ENCODE measurements at regions not wholly inside any gene's neighbourhood (a gene's known extent, or its start where the extent isn't known, plus 50 kb on each side); places are given as distances from the start of the nearest gene placed in this dataset.

- Histone ChIP-seq H3K4me3 (ENCODE audit: control extremely low read depth in 1 of 5, extremely low read depth in 1 of 5, insufficient read depth in 1 of 5, low read depth in 2 of 5, low read length in 4 of 5) (no peak overlapping the region), H3K4me1 (ENCODE audit: control insufficient read depth in 2 of 2, insufficient read depth in 2 of 2, low read length in 2 of 2) (no peaks in the 10 kb centered on the region), H2AFZ (ENCODE audit: insufficient read depth, low read depth, low read length, poor library complexity, severe bottlenecking) (no peak overlapping the region), H3K9me3 (ENCODE audit: control extremely low read depth in 1 of 3, control insufficient read depth in 2 of 3, insufficient read depth in 1 of 3, low read length in 2 of 3) (peaks cover 0 to 5% (median 0%) of the 10 kb centered on the region in 3 donors), H3K4me2 (replicated peaks; ENCODE audit: low read depth, low read length, poor library complexity, severe bottlenecking) (no peak overlapping the region), H3K9ac (ENCODE audit: low read length) (no peak overlapping the region), H3K27me3 (replicated peaks in 1 of 4; ENCODE audit: control extremely low read depth in 1 of 4, control insufficient read depth in 3 of 4, insufficient read depth in 4 of 4, low read length in 3 of 4) (no peaks in the 10 kb centered on the region), H3K36me3 (replicated peaks in 1 of 2; ENCODE audit: control extremely low read depth in 1 of 2, control insufficient read depth in 1 of 2, extremely low read depth in 1 of 2, insufficient read depth in 2 of 2, low read length in 1 of 2) (no peaks in the 10 kb centered on the region), H3K79me2 (ENCODE audit: control insufficient read depth, insufficient read depth, low read length) (no peaks in the 10 kb centered on the region), H3K27ac (ENCODE audit: low read length in 2 of 2) (no peak overlapping the region), H4K20me1 (ENCODE audit: control insufficient read depth, insufficient read depth, low read length, poor library complexity, severe bottlenecking) (no peaks in the 10 kb centered on the region)
- H3K9me3 Mint-ChIP-seq (ENCODE audit: insufficient read depth) = no peaks in the 10 kb centered on the region
- WGBS (ENCODE audit: insufficient coverage) = no CpG with 5 or more reads among the region's 2 CpGs
- DNase-seq = no peak
- CTCF ChIA-PET = no interaction called here
- POLR2A ChIA-PET = no interaction called here
- no peak overlapping the region for H3K27ac Mint-ChIP-seq
- H3K4me3 Mint-ChIP-seq = no peak overlapping the region
- TF ChIP-seq CTCF (IDR thresholded peaks at IDR 0.05) (no peak), EZH2 (IDR thresholded peaks at IDR 0.05; ENCODE audit: borderline replicate concordance, insufficient read depth, low read depth, low read length, poor library complexity, severe bottlenecking) (no peak)
- ATAC-seq (ENCODE audit: low read depth) = no peak
- no peaks in the 10 kb centered on the region for H3K27me3 Mint-ChIP-seq
- intact Hi-C loops (cut with micrococcal nuclease) = no loop called here
- no peaks in the 10 kb centered on the region for H3K4me1 Mint-ChIP-seq
Observed at GRCh38 chr17:71679832-71680231, 441.0 kb upstream of the SOX9 start.

GRCh38 chr17:71681427-71682173, 439.2 kb upstream of the SOX9 start:
- TF ChIP-seq CTCF (IDR thresholded peaks at IDR 0.05) = no peak
- TF ChIP-seq EZH2 (IDR thresholded peaks at IDR 0.05; ENCODE audit: borderline replicate concordance, insufficient read depth, low read depth, low read length, poor library complexity, severe bottlenecking) = no peak
- CTCF ChIA-PET = no interaction called here

More at GRCh38 chr17:71681427-71682173, 439.2 kb upstream of the SOX9 start:
- WGBS (ENCODE audit: insufficient coverage) = 67% methylated on average over 2 of the region's 4 CpGs
- H3K36me3 ChIP-seq (replicated peaks in 1 of 2; ENCODE audit: control extremely low read depth in 1 of 2, control insufficient read depth in 1 of 2, extremely low read depth in 1 of 2, insufficient read depth in 2 of 2, low read length in 1 of 2) = no peaks in the 10 kb centered on the region
- ATAC-seq (ENCODE audit: low read depth) = no peak
- no peak overlapping the region for H2AFZ ChIP-seq (ENCODE audit: insufficient read depth, low read depth, low read length, poor library complexity, severe bottlenecking)
- H3K4me3 Mint-ChIP-seq = no peak overlapping the region
- no peaks in the 10 kb centered on the region for H4K20me1 ChIP-seq (ENCODE audit: control insufficient read depth, insufficient read depth, low read length, poor library complexity, severe bottlenecking)
- no peaks in the 10 kb centered on the region for H3K4me1 ChIP-seq (ENCODE audit: control insufficient read depth in 2 of 2, insufficient read depth in 2 of 2, low read length in 2 of 2)
- no peaks in the 10 kb centered on the region for H3K27me3 ChIP-seq (replicated peaks in 1 of 4; ENCODE audit: control extremely low read depth in 1 of 4, control insufficient read depth in 3 of 4, insufficient read depth in 4 of 4, low read length in 3 of 4)
- no peak overlapping the region for H3K4me3 ChIP-seq (ENCODE audit: control extremely low read depth in 1 of 5, extremely low read depth in 1 of 5, insufficient read depth in 1 of 5, low read depth in 2 of 5, low read length in 4 of 5)
- no peaks in the 10 kb centered on the region for H3K9me3 ChIP-seq (ENCODE audit: control extremely low read depth in 1 of 3, control insufficient read depth in 2 of 3, insufficient read depth in 1 of 3, low read length in 2 of 3)
- H3K79me2 ChIP-seq (ENCODE audit: control insufficient read depth, insufficient read depth, low read length) = no peaks in the 10 kb centered on the region
- no peaks in the 10 kb centered on the region for H3K27me3 Mint-ChIP-seq
- no peak for DNase-seq
- no peak overlapping the region for H3K27ac ChIP-seq (ENCODE audit: low read length in 2 of 2)
- no peak overlapping the region for H3K9ac ChIP-seq (ENCODE audit: low read length)
- POLR2A ChIA-PET = no interaction called here
- intact Hi-C loops (cut with micrococcal nuclease) = no loop called here
- no peak overlapping the region for H3K27ac Mint-ChIP-seq
- H3K9me3 Mint-ChIP-seq (ENCODE audit: insufficient read depth) = peaks cover 2% of the 10 kb centered on the region
- H3K4me1 Mint-ChIP-seq = no peaks in the 10 kb centered on the region
- H3K4me2 ChIP-seq (replicated peaks; ENCODE audit: low read depth, low read length, poor library complexity, severe bottlenecking) = no peak overlapping the region

All from B cell (primary cell).